DND-41 (cell line): ENCODE measurements at regions not wholly inside any gene's neighbourhood (a gene's known extent, or its start where the extent isn't known, plus 50 kb on each side); places are given as distances from the start of the nearest gene placed in this dataset.

Source experiments
- ATAC-seq: fragments of 200-7000 bp; cut with Tn5 transposase; 3 replicates; pipeline ENCODE4 v1.9.1; 2021; ENCODE audit warnings: low read depth; ENCODE audit not compliant: insufficient read depth
- DNase-seq: peaks from one replicate; pipeline ENCODE4 v3.0.0-alpha.2; 2020
- H2AFZ ChIP-seq: 2 replicates; pipeline ENCODE4 v1.6.0; 2012; ENCODE audit warnings: low read depth, low read length
- H3K27ac ChIP-seq: 2 replicates; pipeline ENCODE4 v1.5.1; 2012; ENCODE audit warnings: low read length, inconsistent platforms
- H3K27me3 ChIP-seq: fragments of 200-600 bp; sonication (generic); 2 replicates; pipeline ENCODE4 v1.6.0; 2012; ENCODE audit warnings: low read length, mild to moderate bottlenecking, inconsistent platforms; ENCODE audit not compliant: insufficient read depth, poor library complexity
- H3K36me3 ChIP-seq: 2 replicates; pipeline ENCODE4 v1.5.1; 2012; ENCODE audit warnings: low read length, inconsistent platforms; ENCODE audit not compliant: insufficient read depth
- H3K4me1 ChIP-seq: 2 replicates; pipeline ENCODE4 v1.5.1; 2012; ENCODE audit warnings: mild to moderate bottlenecking, low read length; ENCODE audit not compliant: insufficient read depth
- H3K4me2 ChIP-seq: 2 replicates; pipeline ENCODE4 v1.6.0; 2012; ENCODE audit warnings: mild to moderate bottlenecking, moderate library complexity, low read length, inconsistent platforms; ENCODE audit not compliant: insufficient read depth
- H3K4me3 ChIP-seq, 2 experiments: fragments of 200-600 bp in 1 of 2; shearing (Covaris generic) in 1 of 2; 2 replicates each; pipeline ENCODE4 v1.5.1; 2012 to 2016; ENCODE audit warnings: inconsistent platforms in 2 of 2, low read length in 2 of 2, mild to moderate bottlenecking in 2 of 2, low read depth in 1 of 2, moderate library complexity in 1 of 2
- H3K79me2 ChIP-seq: 2 replicates; pipeline ENCODE4 v1.6.0; 2012; ENCODE audit warnings: low read length, inconsistent platforms; ENCODE audit not compliant: insufficient read depth
- H3K9ac ChIP-seq: 2 replicates; pipeline ENCODE4 v1.6.0; 2012; ENCODE audit warnings: low read depth, mild to moderate bottlenecking, inconsistent platforms, low read length, moderate library complexity
- H3K9me3 ChIP-seq: 2 replicates; pipeline ENCODE4 v1.5.1; 2012; ENCODE audit warnings: low read length, moderate library complexity, mild to moderate bottlenecking, inconsistent platforms; ENCODE audit not compliant: insufficient read depth, severe bottlenecking
- H4K20me1 ChIP-seq: 2 replicates; pipeline ENCODE4 v1.6.0; 2012; ENCODE audit warnings: low read length; ENCODE audit not compliant: insufficient read depth
- EZH2 ChIP-seq: IDR thresholded peaks from 3 replicates; pipeline ENCODE4 v1.6.1; 2012; ENCODE audit warnings: borderline replicate concordance, low read depth, mild to moderate bottlenecking, moderate library complexity, low read length, inconsistent platforms; ENCODE audit not compliant: severe bottlenecking
- TF ChIP-seq, protein P1 (sequence below): IDR thresholded peaks from 2 replicates; pipeline ENCODE4 v1.5.1; 2012; ENCODE audit warnings: borderline replicate concordance, low read length, moderate library complexity, mild to moderate bottlenecking; ENCODE audit not compliant: poor library complexity, severe bottlenecking; ENCODE audit errors: extremely low read depth

DNA sequence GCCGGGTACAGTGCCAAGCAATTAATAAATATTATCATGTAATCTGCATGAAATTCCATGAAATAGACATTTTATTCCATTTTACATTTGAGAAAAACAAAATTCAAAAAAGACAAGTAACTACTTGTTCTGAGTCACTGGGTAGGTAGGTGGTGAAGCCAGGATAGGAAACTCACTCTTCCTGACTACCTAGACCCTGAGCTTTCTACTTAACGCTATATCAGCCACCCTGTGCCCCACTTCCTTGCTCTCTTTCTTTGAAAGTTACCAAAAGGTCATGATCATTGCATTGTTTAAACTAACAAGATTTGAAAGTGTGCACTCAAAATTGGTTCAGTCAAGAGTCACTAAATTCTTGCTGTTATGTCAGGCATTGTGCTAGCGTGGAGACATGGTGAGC, 235.7 kb downstream of the CD83 start:
- Histone ChIP-seq H3K9ac (no peak overlapping the region), H3K27me3 (no peaks in the 10 kb centered on the region), H3K4me1 (peaks cover 54% of the 10 kb centered on the region), H3K27ac (peak overlapping the region; percentile 87), H3K36me3 (no peaks in the 10 kb centered on the region), H3K4me2 (no peak overlapping the region), H4K20me1 (no peaks in the 10 kb centered on the region), H2AFZ (no peak overlapping the region), H3K4me3 (no peak overlapping the region), H3K79me2 (no peaks in the 10 kb centered on the region), H3K9me3 (no peaks in the 10 kb centered on the region)
- DNase-seq (no peak), ATAC-seq (0 out of 3 replicates have a peak, but pooled peaks have one; percentile 25)
- TF ChIP-seq EZH2, result no peak
- TF ChIP-seq, protein P1, sequence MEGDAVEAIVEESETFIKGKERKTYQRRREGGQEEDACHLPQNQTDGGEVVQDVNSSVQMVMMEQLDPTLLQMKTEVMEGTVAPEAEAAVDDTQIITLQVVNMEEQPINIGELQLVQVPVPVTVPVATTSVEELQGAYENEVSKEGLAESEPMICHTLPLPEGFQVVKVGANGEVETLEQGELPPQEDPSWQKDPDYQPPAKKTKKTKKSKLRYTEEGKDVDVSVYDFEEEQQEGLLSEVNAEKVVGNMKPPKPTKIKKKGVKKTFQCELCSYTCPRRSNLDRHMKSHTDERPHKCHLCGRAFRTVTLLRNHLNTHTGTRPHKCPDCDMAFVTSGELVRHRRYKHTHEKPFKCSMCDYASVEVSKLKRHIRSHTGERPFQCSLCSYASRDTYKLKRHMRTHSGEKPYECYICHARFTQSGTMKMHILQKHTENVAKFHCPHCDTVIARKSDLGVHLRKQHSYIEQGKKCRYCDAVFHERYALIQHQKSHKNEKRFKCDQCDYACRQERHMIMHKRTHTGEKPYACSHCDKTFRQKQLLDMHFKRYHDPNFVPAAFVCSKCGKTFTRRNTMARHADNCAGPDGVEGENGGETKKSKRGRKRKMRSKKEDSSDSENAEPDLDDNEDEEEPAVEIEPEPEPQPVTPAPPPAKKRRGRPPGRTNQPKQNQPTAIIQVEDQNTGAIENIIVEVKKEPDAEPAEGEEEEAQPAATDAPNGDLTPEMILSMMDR, result no peak

DNA sequence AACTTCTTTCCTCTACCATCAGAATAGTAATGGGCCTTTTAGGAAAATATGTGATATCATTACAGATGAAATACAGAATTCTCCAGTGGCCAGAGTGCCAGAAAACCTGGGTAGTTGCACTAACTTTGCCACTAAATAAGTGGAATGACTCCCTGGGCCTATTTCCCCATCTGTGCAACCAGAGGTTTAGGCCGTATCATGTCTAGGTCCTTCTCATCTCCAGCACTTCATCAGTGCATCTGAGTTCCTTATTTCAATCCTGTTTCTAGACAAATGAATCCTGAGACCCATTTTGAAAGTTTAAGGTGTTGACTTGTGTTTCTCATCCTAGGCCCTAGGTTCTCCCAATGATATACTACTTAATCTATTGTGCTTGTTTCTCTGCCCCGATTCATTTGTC, 236.2 kb downstream of the CD83 start:
- ATAC-seq, result no peak
- TF ChIP-seq, protein P1, result no peak
- no peak for TF ChIP-seq EZH2
- H3K27me3 ChIP-seq, result no peaks in the 10 kb centered on the region
- no peak for DNase-seq
- H3K4me1 ChIP-seq, result peaks cover 49% of the 10 kb centered on the region
- no peaks in the 10 kb centered on the region for H3K36me3 ChIP-seq
- no peaks in the 10 kb centered on the region for H3K9me3 ChIP-seq
- H3K9ac ChIP-seq, result 0 out of 2 replicates have a peak overlapping the region, but pooled peaks have one; percentile 41
- H3K79me2 ChIP-seq, result no peaks in the 10 kb centered on the region
- peak overlapping the region; percentile 87 for H3K27ac ChIP-seq
- H4K20me1 ChIP-seq, result no peaks in the 10 kb centered on the region
- H3K4me2 ChIP-seq, result no peak overlapping the region
- no peak overlapping the region for H2AFZ ChIP-seq
- H3K4me3 ChIP-seq, result no peak overlapping the region

DNA sequence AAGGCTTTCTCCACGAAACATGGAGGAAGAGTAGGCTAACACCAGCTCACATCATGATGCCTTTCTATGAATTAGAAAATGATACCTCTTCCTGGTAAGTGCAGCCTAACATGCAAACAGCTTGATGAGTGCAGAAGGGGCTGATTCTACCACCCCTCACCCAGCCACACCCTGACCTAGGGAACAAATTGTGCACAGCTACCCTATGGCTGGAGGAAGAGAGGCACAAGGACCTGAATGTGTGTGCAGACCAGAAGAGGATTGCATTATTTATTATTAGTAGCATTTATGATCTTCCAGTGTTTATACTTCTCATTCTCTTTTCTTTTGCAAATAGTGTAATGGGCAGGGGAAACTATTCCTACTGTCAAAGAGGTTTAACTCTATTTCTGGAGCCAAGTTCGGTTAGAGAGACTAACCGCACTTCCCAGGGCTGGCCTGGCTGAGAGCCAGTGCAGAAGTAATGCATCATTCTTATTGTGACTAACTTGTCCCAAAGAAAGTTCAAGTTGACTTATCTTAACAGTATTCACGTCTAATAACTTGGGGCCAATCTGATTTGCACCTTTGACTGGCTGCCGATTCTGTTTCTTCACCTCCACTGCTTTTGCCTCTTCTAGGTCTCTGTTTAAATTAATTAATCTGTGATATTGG, 237.5 kb downstream of the CD83 start:
- peak overlapping the region; percentile 53 for H3K4me2 ChIP-seq
- no peaks in the 10 kb centered on the region for H4K20me1 ChIP-seq
- ATAC-seq, result peak; percentile 85
- H3K4me3 ChIP-seq, result peak overlapping the region in 1 of 2 experiments; percentile 32; a peak in 2 of 4 replicates
- H3K36me3 ChIP-seq, result no peaks in the 10 kb centered on the region
- peak overlapping the region; percentile 41 for H3K9ac ChIP-seq
- no peaks in the 10 kb centered on the region for H3K27me3 ChIP-seq
- peak overlapping the region; percentile 87 for H3K27ac ChIP-seq
- no peaks in the 10 kb centered on the region for H3K79me2 ChIP-seq
- H3K9me3 ChIP-seq, result no peaks in the 10 kb centered on the region
- H2AFZ ChIP-seq, result peak overlapping the region; percentile 27
- DNase-seq, result peak; percentile 76
- H3K4me1 ChIP-seq, result peaks cover 36% of the 10 kb centered on the region
- TF ChIP-seq, protein P1, result no peak
- TF ChIP-seq EZH2, result no peak

DNA sequence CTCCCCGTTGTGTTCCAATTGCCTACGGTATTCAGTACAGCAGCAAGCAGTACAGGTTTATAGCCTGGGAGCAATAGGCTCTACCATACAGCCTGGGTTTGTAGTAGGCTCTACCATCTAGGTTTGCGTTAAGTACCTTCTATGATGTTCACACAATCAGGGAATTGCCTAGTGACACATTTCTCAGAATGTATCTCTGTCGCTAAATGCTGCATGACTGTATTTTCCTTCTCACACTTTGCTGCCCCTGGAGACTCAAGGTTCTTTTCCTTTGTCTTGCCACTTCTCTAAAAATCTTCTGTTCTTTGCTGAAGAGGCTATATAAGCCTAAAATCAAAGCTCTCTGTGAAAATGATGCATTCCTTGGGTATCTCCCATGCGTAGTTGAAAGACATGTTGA, 241.9 kb downstream of the CD83 start:
- Histone ChIP-seq H3K9me3 (no peaks in the 10 kb centered on the region), H3K9ac (no peak overlapping the region), H3K27ac (no peak overlapping the region), H3K4me1 (peaks cover 11% of the 10 kb centered on the region), H4K20me1 (no peaks in the 10 kb centered on the region), H3K4me3 (no peak overlapping the region), H2AFZ (no peak overlapping the region), H3K4me2 (no peak overlapping the region), H3K36me3 (no peaks in the 10 kb centered on the region), H3K79me2 (no peaks in the 10 kb centered on the region), H3K27me3 (no peaks in the 10 kb centered on the region)
- no peak for TF ChIP-seq EZH2
- TF ChIP-seq, protein P1, result no peak
- ATAC-seq (no peak), DNase-seq (no peak)
